OCI-LY7 (cell line): ENCODE measurements at regions not wholly inside any gene's neighbourhood (a gene's known extent, or its start where the extent isn't known, plus 50 kb on each side); places are given as distances from the start of the nearest gene placed in this dataset.

Source experiments
- BruUV-seq: library from RNA; stranded (reverse); fragments of 400-500 nt; replicated peaks from 2 replicates; lab custom pipeline; 2021; lab: Mats Ljungman, UMichigan
- CTCF ChIA-PET: fragments of 300-600 bp; sonication (Branson Sonifier 250); formaldehyde crosslinking; loops from one replicate; lab custom pipeline; 2022; ENCODE audit warnings: antibody characterized with exemption; ENCODE audit not compliant: unreplicated experiment; lab: Charles Lee
- POLR2A ChIA-PET: fragments of 300-600 bp; sonication (Branson Sonifier 250); formaldehyde crosslinking; loops from one replicate; lab custom pipeline; 2022; ENCODE audit warnings: antibody characterized with exemption; lab: Charles Lee
- DNase-seq: peaks from one replicate; pipeline ENCODE4 v3.0.0-alpha.2; 2015; ENCODE audit warnings: low spot score
- H2AFZ ChIP-seq: fragments of 200-600 bp; sonication (generic), shearing (Covaris generic); 2 replicates; pipeline ENCODE4 v1.6.1; 2014; ENCODE audit warnings: mild to moderate bottlenecking, antibody characterized with exemption, low read length, moderate library complexity
- H3K27ac ChIP-seq: fragments of 200-600 bp; sonication (generic); 2 replicates; pipeline ENCODE4 v1.5.1; 2014; ENCODE audit warnings: mixed run types, low read depth, mild to moderate bottlenecking, moderate library complexity, low read length, inconsistent platforms; ENCODE audit not compliant: poor library complexity, severe bottlenecking
- H3K36me3 ChIP-seq: fragments of 200-600 bp; sonication (generic); 2 replicates; pipeline ENCODE4 v1.6.1; 2014; ENCODE audit warnings: mild to moderate bottlenecking, antibody characterized with exemption, low read length, moderate library complexity, mixed read lengths; ENCODE audit not compliant: insufficient read depth
- H3K4me1 ChIP-seq: fragments of 200-600 bp; sonication (generic); 2 replicates; pipeline ENCODE4 v1.5.1; 2014; ENCODE audit warnings: mild to moderate bottlenecking, low read length; ENCODE audit not compliant: insufficient read depth, poor library complexity, severe bottlenecking
- H3K4me2 ChIP-seq: fragments of 200-600 bp; sonication (generic); 2 replicates; pipeline ENCODE4 v1.6.1; 2014; ENCODE audit warnings: mild to moderate bottlenecking, low read length
- H3K4me3 ChIP-seq: fragments of 200-600 bp; sonication (generic); 2 replicates; pipeline ENCODE4 v1.5.1; 2014; ENCODE audit warnings: mild to moderate bottlenecking, low read depth, low read length; ENCODE audit not compliant: poor library complexity, severe bottlenecking
- H3K79me2 ChIP-seq: fragments of 200-600 bp; sonication (generic); 2 replicates; pipeline ENCODE4 v1.6.1; 2016; ENCODE audit warnings: low read depth, mild to moderate bottlenecking, low read length, moderate library complexity, mixed read lengths; ENCODE audit not compliant: insufficient read depth
- H3K9me2 ChIP-seq: fragments of 200-600 bp; sonication (generic); 2 replicates; pipeline ENCODE4 v1.6.1; 2016; ENCODE audit warnings: mild to moderate bottlenecking, low read length, mixed read lengths; ENCODE audit not compliant: insufficient read depth
- H3K9me3 ChIP-seq: fragments of 200-600 bp; sonication (generic); 2 replicates; pipeline ENCODE4 v1.6.1; 2014; ENCODE audit warnings: mild to moderate bottlenecking, mixed run types, low read length, mixed read lengths
- H4K20me1 ChIP-seq: fragments of 200-600 bp; sonication (generic); 2 replicates; pipeline ENCODE4 v1.6.1; 2014; ENCODE audit warnings: mild to moderate bottlenecking, antibody characterized with exemption, low read length, moderate library complexity, mixed read lengths; ENCODE audit not compliant: insufficient read depth
- CTCF ChIP-seq: fragments of 200-600 bp; sonication (generic); conservative IDR thresholded peaks from 2 replicates; pipeline ENCODE4 v1.5.1; 2014; ENCODE audit warnings: mild to moderate bottlenecking, antibody characterized with exemption, low read length, moderate library complexity, mixed read lengths
- EZH2phosphoT487 ChIP-seq: fragments of 200-600 bp; sonication (generic); IDR thresholded peaks from 2 replicates; pipeline ENCODE4 v1.6.1; 2018; ENCODE audit warnings: low read depth, borderline replicate concordance, mild to moderate bottlenecking, mixed run types, antibody characterized with exemption, low read length, moderate library complexity, mixed read lengths
- intact Hi-C: fragments of 100-400 bp; cut with micrococcal nuclease; formaldehyde crosslinking; loops from one replicate; pipeline ENCODE4 v1.10.0; 2022; ENCODE audit not compliant: unreplicated experiment

GRCh38 chr11:71066311-71066710, 186.1 kb downstream of the SHANK2 start:
- TF ChIP-seq EZH2phosphoT487 (no peak), CTCF (no peak)
- Histone ChIP-seq H4K20me1 (no peaks in the 10 kb centered on the region), H3K4me2 (no peak overlapping the region), H3K36me3 (no peaks in the 10 kb centered on the region), H2AFZ (no peak overlapping the region), H3K9me3 (no peaks in the 10 kb centered on the region), H3K27ac (no peak overlapping the region), H3K4me3 (no peak overlapping the region), H3K9me2 (no peaks in the 10 kb centered on the region), H3K4me1 (no peaks in the 10 kb centered on the region), H3K79me2 (no peaks in the 10 kb centered on the region)
- CTCF ChIA-PET: no interaction called here
- BruUV-seq: no TSS peak
- POLR2A ChIA-PET: no interaction called here
- no peak for DNase-seq
- intact Hi-C loops: no loop called here

GRCh38 chr11:71065841-71066240, 186.5 kb downstream of the SHANK2 start:
- TF ChIP-seq EZH2phosphoT487 (no peak), CTCF (no peak)
- CTCF ChIA-PET: no interaction called here
- BruUV-seq: no TSS peak

GRCh38 chr11:71064702-71065515, 187.5 kb downstream of the SHANK2 start:
- no peaks in the 10 kb centered on the region for H3K9me3 ChIP-seq
- no peaks in the 10 kb centered on the region for H3K79me2 ChIP-seq
- TF ChIP-seq CTCF (no peak), EZH2phosphoT487 (no peak)
- DNase-seq: no peak
- no peak overlapping the region for H3K4me3 ChIP-seq
- no peaks in the 10 kb centered on the region for H3K4me1 ChIP-seq
- no peak overlapping the region for H3K4me2 ChIP-seq
- no peaks in the 10 kb centered on the region for H4K20me1 ChIP-seq
- no peak overlapping the region for H2AFZ ChIP-seq
- no TSS peak for BruUV-seq
- H3K27ac ChIP-seq: no peak overlapping the region
- no peaks in the 10 kb centered on the region for H3K9me2 ChIP-seq
- ChIA-PET POLR2A (no interaction called here), CTCF (no interaction called here)
- H3K36me3 ChIP-seq: no peaks in the 10 kb centered on the region
- intact Hi-C loops: no loop called here

More at GRCh38 chr11:71065841-71066240, 186.5 kb downstream of the SHANK2 start:
- Histone ChIP-seq H3K4me1 (no peaks in the 10 kb centered on the region), H4K20me1 (no peaks in the 10 kb centered on the region), H3K27ac (no peak overlapping the region), H3K79me2 (no peaks in the 10 kb centered on the region), H2AFZ (no peak overlapping the region), H3K4me2 (no peak overlapping the region), H3K36me3 (no peaks in the 10 kb centered on the region), H3K9me3 (no peaks in the 10 kb centered on the region), H3K9me2 (no peaks in the 10 kb centered on the region), H3K4me3 (no peak overlapping the region)
- no peak for DNase-seq
- POLR2A ChIA-PET: no interaction called here
- intact Hi-C loops: no loop called here
